ENCODE measurements at regions not wholly inside any gene's neighbourhood (a gene's known extent, or its start where the extent isn't known, plus 50 kb on each side); places are given as distances from the start of the nearest gene placed in this dataset.

DNA sequence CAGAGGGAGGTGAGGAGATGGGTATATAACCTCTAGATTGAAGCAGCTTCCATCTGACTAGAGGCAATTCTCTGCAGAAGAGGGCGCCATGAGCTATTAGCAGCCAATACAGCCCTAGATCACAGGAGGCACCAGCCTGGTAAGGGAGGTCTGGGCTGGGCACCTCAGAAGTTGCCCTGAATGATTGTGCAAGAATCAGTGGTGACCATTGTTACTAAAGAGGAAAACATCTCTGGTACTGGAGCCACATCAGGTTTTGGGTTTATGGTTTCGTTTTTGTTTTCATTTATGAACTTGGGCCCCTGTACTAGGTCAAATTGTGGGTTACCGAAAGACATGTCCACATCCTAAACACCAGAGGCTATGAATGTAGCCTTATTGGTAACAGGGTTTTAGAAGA, 342.0 kb downstream of the MLLT3 start:
- Histone ChIP-seq H3K27ac (no peak overlapping the region), H4K20me1 (ENCODE audit: low read depth) (no peaks in the 10 kb centered on the region), H3K27me3 (no peaks in the 10 kb centered on the region), H3K79me2 (ENCODE audit: low read depth) (no peaks in the 10 kb centered on the region), H3K9ac (no peak overlapping the region), H3K4me1 (peaks cover 8% of the 10 kb centered on the region), H2AFZ (replicated peaks) (no peak overlapping the region), H3K9me3 (ENCODE audit: low read depth) (no peaks in the 10 kb centered on the region), H3F3A (ENCODE audit: low read depth) (no peaks in the 10 kb centered on the region), H3K4me3 (no peak overlapping the region), H3K4me2 (no peak overlapping the region), H3K36me3 (no peaks in the 10 kb centered on the region)
- DNase-seq (ENCODE audit: low spot score): no peak
- Mint-ChIP-seq H3K4me1 (no peaks in the 10 kb centered on the region), H3K27ac (no peak overlapping the region), H3K27me3 (ENCODE audit: insufficient read depth, low read depth) (peaks cover 4% of the 10 kb centered on the region), H3K9me3 (peaks cover 11% of the 10 kb centered on the region), H3K4me3 (no peak overlapping the region), H3K36me3 (peaks cover 2% of the 10 kb centered on the region)
- TF ChIP-seq EZH2phosphoT487 (IDR thresholded peaks at IDR 0.05) (no peak), EZH2 (IDR thresholded peaks at IDR 0.05) (no peak)
- TF ChIP-seq, protein P1, sequence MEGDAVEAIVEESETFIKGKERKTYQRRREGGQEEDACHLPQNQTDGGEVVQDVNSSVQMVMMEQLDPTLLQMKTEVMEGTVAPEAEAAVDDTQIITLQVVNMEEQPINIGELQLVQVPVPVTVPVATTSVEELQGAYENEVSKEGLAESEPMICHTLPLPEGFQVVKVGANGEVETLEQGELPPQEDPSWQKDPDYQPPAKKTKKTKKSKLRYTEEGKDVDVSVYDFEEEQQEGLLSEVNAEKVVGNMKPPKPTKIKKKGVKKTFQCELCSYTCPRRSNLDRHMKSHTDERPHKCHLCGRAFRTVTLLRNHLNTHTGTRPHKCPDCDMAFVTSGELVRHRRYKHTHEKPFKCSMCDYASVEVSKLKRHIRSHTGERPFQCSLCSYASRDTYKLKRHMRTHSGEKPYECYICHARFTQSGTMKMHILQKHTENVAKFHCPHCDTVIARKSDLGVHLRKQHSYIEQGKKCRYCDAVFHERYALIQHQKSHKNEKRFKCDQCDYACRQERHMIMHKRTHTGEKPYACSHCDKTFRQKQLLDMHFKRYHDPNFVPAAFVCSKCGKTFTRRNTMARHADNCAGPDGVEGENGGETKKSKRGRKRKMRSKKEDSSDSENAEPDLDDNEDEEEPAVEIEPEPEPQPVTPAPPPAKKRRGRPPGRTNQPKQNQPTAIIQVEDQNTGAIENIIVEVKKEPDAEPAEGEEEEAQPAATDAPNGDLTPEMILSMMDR (IDR thresholded peaks at IDR 0.05): no peak

DNA sequence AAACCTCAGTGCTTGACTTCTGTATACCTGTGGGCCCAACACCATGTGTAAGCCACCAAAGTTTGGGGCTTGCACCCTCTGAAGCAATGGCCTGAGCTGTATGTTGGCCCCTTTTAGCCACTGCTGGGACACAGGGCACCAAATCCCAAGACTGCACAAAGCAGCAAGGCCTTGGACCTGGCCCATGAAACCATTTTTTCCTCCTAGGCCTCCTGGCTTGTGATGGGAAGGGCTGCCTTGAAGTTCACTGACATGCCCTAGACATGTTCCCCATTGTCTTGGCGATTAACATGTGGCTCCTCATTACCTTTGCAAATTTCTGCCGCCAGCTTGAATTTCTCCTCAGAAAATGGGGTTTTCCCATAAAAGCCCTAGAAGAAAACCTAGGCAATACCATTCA, 345.5 kb downstream of the MLLT3 start:
- H3K79me2 ChIP-seq (ENCODE audit: low read depth): no peaks in the 10 kb centered on the region
- H3K4me1 ChIP-seq: no peaks in the 10 kb centered on the region
- no peaks in the 10 kb centered on the region for H3K36me3 ChIP-seq
- no peaks in the 10 kb centered on the region for H3K9me3 ChIP-seq (ENCODE audit: low read depth)
- peaks cover 2% of the 10 kb centered on the region for H3K27me3 Mint-ChIP-seq (ENCODE audit: insufficient read depth, low read depth)
- TF ChIP-seq, protein P1 (IDR thresholded peaks at IDR 0.05): no peak
- no peak for TF ChIP-seq EZH2 (IDR thresholded peaks at IDR 0.05)
- TF ChIP-seq EZH2phosphoT487 (IDR thresholded peaks at IDR 0.05): no peak
- H3F3A ChIP-seq (ENCODE audit: low read depth): no peaks in the 10 kb centered on the region
- no peak overlapping the region for H3K9ac ChIP-seq
- H3K9me3 Mint-ChIP-seq: peaks cover 17% of the 10 kb centered on the region
- no peak overlapping the region for H3K4me3 ChIP-seq
- H2AFZ ChIP-seq (replicated peaks): no peak overlapping the region
- peaks cover 5% of the 10 kb centered on the region for H3K36me3 Mint-ChIP-seq
- H3K27me3 ChIP-seq: no peaks in the 10 kb centered on the region
- no peak overlapping the region for H3K27ac Mint-ChIP-seq
- DNase-seq (ENCODE audit: low spot score): no peak
- H3K4me2 ChIP-seq: no peak overlapping the region
- H3K4me3 Mint-ChIP-seq: no peak overlapping the region
- H3K27ac ChIP-seq: no peak overlapping the region
- no peaks in the 10 kb centered on the region for H3K4me1 Mint-ChIP-seq
- H4K20me1 ChIP-seq (ENCODE audit: low read depth): no peaks in the 10 kb centered on the region

DNA sequence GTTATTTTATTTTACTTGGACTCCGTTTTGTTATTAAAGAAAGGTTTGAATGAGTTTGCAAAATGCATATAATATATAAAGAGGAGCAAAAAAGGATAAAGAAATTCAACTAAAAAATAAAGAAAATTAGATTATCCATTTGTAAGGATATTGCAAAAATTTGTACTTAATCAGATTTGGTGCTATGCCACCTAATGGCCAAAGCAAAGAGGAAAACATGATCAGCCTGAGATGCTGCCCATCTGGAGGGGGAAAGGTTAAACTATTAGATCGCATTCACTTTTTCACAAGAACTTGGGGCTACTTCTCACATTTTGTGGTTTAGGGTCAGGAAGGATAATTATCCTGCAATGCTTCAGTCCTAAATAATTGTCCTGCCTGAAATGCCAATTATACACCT, 350.6 kb downstream of the MLLT3 start:
- H3K4me3 Mint-ChIP-seq: no peak overlapping the region
- no peak overlapping the region for H3K9ac ChIP-seq
- H3F3A ChIP-seq (ENCODE audit: low read depth): peaks cover 8% of the 10 kb centered on the region
- TF ChIP-seq, protein P1 (IDR thresholded peaks at IDR 0.05): peak; percentile 20
- no peak for TF ChIP-seq EZH2 (IDR thresholded peaks at IDR 0.05)
- no peak overlapping the region for H3K4me2 ChIP-seq
- peaks cover 6% of the 10 kb centered on the region for H3K4me1 Mint-ChIP-seq
- H3K4me3 ChIP-seq: no peak overlapping the region
- H3K4me1 ChIP-seq: peaks cover 12% of the 10 kb centered on the region
- H4K20me1 ChIP-seq (ENCODE audit: low read depth): no peaks in the 10 kb centered on the region
- H3K27me3 Mint-ChIP-seq (ENCODE audit: insufficient read depth, low read depth): peaks cover 2% of the 10 kb centered on the region
- H3K27ac Mint-ChIP-seq: no peak overlapping the region
- H3K9me3 ChIP-seq (ENCODE audit: low read depth): no peaks in the 10 kb centered on the region
- no peaks in the 10 kb centered on the region for H3K79me2 ChIP-seq (ENCODE audit: low read depth)
- no peak overlapping the region for H3K27ac ChIP-seq
- no peaks in the 10 kb centered on the region for H3K36me3 ChIP-seq
- H3K9me3 Mint-ChIP-seq: peaks cover 17% of the 10 kb centered on the region
- H3K27me3 ChIP-seq: no peaks in the 10 kb centered on the region
- H3K36me3 Mint-ChIP-seq: peaks cover 5% of the 10 kb centered on the region
- DNase-seq (ENCODE audit: low spot score): no peak
- no peak overlapping the region for H2AFZ ChIP-seq (replicated peaks)

All from neural progenitor cell (in vitro differentiated cells).